ENCODE measurements at regions not wholly inside any gene's neighbourhood (a gene's known extent, or its start where the extent isn't known, plus 50 kb on each side); places are given as distances from the start of the nearest gene placed in this dataset.
"Not testable (repeated sequence)": the region's sequence is repeated elsewhere in the genome, so short reads cannot be mapped to it uniquely, and the experiment has no call there.

- Mint-ChIP-seq H3K9me3 (peaks cover 87% of the 10 kb centered on the region), H3K27me3 (ENCODE audit: insufficient read depth) (no peaks in the 10 kb centered on the region), H3K27ac (no peak overlapping the region), H3K4me3 (no peak overlapping the region), H3K4me1 (no peaks in the 10 kb centered on the region), H3K36me3 (ENCODE audit: low read depth) (peaks cover 2% of the 10 kb centered on the region)
- Histone ChIP-seq H3K9ac (ENCODE audit: extremely low read depth, low read length, poor library complexity, severe bottlenecking) (no peak overlapping the region), H3K4me3 (ENCODE audit: low read length) (no peak overlapping the region), H3K9me3 (ENCODE audit: control insufficient read depth, low read length) (peaks cover 72% of the 10 kb centered on the region), H3K4me1 (ENCODE audit: control insufficient read depth, insufficient read depth, low read length) (no peaks in the 10 kb centered on the region), H3K27me3 (ENCODE audit: control insufficient read depth, insufficient read depth, low read length, poor library complexity, severe bottlenecking) (no peaks in the 10 kb centered on the region), H3K36me3 (ENCODE audit: control insufficient read depth, insufficient read depth, low read length) (no peaks in the 10 kb centered on the region), H3K27ac (ENCODE audit: low read depth, low read length) (no peak overlapping the region)
- DNase-seq, result no peak
- no peak for TF ChIP-seq CTCF (conservative IDR thresholded peaks at IDR 0.05)
- no CpG with 5 or more reads among the region's 1 CpG for WGBS, 2 experiments (ENCODE audit: insufficient coverage in 1 of 2, insufficient read length in 1 of 2)
Observed at GRCh38 chr5:150960791-150961396, 56.1 kb upstream of the ZNF300 start.

- not testable (repeated sequence) for H3K4me1 ChIP-seq (ENCODE audit: control insufficient read depth, insufficient read depth, low read length); DNase-seq; H3K36me3 ChIP-seq (ENCODE audit: control insufficient read depth, insufficient read depth, low read length); H3K4me1 Mint-ChIP-seq; H3K27ac Mint-ChIP-seq; H3K4me3 Mint-ChIP-seq; H3K27me3 Mint-ChIP-seq (ENCODE audit: insufficient read depth); H3K9ac ChIP-seq (ENCODE audit: extremely low read depth, low read length, poor library complexity, severe bottlenecking); H3K27ac ChIP-seq (ENCODE audit: low read depth, low read length); H3K4me3 ChIP-seq (ENCODE audit: low read length); H3K27me3 ChIP-seq (ENCODE audit: control insufficient read depth, insufficient read depth, low read length, poor library complexity, severe bottlenecking); H3K36me3 Mint-ChIP-seq (ENCODE audit: low read depth)
- H3K9me3 Mint-ChIP-seq, result peaks cover 88% of the 10 kb centered on the region
- H3K9me3 ChIP-seq (ENCODE audit: control insufficient read depth, low read length), result peaks cover 76% of the 10 kb centered on the region
Observed at GRCh38 chr5:150960323-150960722, 55.5 kb upstream of the ZNF300 start.

Measured in endodermal cell (in vitro differentiated cells).